ENCODE measurements at regions not wholly inside any gene's neighbourhood (a gene's known extent, or its start where the extent isn't known, plus 50 kb on each side); places are given as distances from the start of the nearest gene placed in this dataset.

DNA sequence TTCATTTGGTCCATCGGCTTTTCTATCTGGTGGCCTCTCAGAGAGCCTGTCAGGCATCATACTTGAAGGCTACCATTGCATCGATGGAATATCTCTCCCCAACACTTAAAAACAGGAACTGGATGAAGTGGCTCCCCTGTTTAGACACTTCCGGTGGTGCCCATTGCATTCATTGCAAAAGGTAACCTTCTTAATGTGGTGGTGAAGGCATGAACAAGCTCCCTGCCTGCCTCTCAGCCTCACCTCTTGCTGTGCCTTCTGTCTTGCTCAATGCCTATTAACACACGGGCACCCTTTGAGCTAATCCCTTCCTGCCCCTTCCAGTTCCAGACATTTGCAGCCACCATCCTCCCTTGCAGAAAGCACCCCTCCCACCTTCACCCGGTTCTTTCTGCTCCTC, 233.1 kb upstream of the MSX2 start:
- TF ChIP-seq, protein P1, sequence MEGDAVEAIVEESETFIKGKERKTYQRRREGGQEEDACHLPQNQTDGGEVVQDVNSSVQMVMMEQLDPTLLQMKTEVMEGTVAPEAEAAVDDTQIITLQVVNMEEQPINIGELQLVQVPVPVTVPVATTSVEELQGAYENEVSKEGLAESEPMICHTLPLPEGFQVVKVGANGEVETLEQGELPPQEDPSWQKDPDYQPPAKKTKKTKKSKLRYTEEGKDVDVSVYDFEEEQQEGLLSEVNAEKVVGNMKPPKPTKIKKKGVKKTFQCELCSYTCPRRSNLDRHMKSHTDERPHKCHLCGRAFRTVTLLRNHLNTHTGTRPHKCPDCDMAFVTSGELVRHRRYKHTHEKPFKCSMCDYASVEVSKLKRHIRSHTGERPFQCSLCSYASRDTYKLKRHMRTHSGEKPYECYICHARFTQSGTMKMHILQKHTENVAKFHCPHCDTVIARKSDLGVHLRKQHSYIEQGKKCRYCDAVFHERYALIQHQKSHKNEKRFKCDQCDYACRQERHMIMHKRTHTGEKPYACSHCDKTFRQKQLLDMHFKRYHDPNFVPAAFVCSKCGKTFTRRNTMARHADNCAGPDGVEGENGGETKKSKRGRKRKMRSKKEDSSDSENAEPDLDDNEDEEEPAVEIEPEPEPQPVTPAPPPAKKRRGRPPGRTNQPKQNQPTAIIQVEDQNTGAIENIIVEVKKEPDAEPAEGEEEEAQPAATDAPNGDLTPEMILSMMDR (conservative IDR thresholded peaks at IDR 0.05; ENCODE audit: low read length) = no peak
- no peak for TF ChIP-seq EZH2phosphoT487 (IDR thresholded peaks at IDR 0.05; ENCODE audit: borderline replicate concordance)

Data from Loucy (cell line).